ENCODE measurements at regions not wholly inside any gene's neighbourhood (a gene's known extent, or its start where the extent isn't known, plus 50 kb on each side); places are given as distances from the start of the nearest gene placed in this dataset.

DNA sequence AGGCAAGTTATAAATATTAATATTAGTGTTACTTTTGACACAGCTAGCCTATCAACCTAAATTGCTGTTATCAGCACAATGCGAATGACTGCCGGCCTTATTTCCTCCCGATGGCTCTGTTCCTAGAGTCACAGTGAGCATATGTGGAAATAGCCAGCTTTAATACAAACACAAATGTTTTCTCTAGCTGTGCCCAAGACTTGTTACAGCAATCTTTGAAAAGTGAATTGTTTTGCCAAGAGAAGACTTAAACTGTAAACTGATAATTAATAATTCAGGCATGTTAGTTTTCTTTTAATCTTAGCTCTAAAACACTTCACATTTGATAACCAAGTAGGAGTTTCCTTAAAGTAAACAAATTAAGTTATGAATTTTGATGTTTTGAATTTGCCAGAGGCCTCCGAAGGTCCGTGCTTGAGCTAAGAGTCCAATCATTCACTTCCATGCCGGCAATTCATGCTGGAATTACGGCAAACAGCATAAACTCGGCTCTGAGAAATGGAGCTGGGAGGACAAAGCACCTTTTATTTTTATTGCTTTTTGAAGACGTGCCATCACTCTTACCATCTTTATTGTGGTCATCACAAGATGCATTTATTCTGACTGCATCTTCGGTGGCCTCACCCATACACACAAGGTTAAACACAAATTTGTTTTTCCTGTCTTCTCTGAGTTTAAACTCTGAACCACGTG, 184.5 kb upstream of the CWC22 start:
- no peak for DNase-seq

DNA sequence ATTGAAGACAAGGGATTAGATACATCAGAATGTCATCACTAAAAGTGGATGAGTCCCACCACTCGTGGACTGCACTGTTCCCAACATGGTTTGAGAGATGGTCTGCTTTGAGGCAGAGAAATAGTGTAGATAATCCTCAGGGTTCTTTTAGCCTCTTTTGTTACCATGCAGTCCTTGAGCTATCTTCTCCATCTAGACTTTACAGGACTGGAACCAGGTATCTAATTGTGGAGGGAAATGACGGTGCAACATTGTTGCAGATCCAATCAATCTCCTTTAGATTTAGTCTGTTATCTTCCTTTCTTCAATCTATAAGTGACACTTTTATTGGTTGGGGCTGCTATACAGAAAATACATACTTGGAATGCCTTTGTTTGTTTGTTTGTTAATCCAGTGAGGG, 183.8 kb upstream of the CWC22 start:
- DNase-seq = no peak

- DNase-seq = no peak
Measured at GRCh38 chr2:180187611-180188010, 180.5 kb upstream of the CWC22 start.

GRCh38 chr2:180184506-180184905, 177.4 kb upstream of the CWC22 start:
- peak; percentile 1 for DNase-seq

GRCh38 chr2:180180511-180180910, 173.4 kb upstream of the CWC22 start:
- DNase-seq = no peak

DNA sequence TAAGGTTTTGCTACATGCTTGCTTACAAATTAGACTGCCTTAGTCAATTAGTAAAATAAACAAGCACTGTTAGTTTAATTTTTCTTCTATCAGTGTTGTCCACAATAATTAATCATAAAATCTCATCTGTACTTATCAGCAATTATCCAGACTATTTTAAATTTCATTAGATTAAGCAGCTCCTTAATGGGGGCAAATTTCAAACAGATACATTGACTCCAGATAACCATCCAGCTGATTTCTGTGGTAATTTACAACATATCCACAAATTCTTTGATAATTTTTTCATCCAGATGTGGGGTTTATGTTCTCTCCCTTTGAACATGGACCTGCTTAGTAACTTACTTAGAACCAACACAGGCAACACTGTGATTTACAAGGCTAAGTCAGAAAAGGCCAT, 170.4 kb upstream of the CWC22 start:
- DNase-seq = no peak

GRCh38 chr2:180175736-180176135, 168.6 kb upstream of the CWC22 start:
- no peak for DNase-seq

DNA sequence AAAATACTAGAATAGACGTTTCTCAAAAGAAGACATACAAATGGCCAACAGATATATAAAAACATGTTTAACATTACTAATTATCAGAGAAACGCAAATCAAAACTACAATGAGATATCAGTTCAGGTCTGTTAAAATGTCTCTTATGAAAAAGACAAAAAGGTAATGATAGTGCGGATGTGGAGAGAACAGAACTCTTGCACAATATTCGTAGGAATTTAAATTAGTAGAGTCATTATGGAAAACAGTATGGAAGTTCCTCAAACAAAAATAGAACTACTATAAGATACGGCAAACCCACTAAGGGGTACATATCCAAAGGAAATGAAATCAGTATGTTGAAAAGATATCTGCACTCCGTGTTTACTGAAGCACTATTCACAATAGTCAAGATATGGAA, 167.5 kb upstream of the CWC22 start:
- DNase-seq = no peak

- no peak for DNase-seq
Measured at GRCh38 chr2:180169474-180169873, 162.4 kb upstream of the CWC22 start.

DNA sequence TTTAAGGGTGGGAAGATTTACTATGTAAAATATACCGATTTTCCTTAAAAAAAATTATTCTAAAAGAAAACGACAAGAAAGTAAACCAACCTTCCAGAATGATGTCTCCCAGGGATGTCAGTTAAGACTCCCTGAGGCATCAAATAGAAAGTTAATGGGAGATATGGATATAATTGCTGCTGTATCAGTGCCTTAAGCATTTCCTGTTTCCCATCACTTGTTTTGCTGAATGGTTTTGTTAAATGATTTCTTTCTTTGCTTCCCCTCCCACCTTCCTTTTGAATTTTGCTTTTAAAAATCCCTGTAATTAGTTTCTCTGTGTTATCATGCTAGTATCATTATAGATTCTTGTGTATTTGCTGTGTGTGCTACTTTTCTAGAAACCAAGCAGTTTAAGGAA, 154.3 kb upstream of the CWC22 start:
- DNase-seq = no peak

- DNase-seq = no peak
Measured at GRCh38 chr2:180159921-180160320, 152.8 kb upstream of the CWC22 start.

DNA sequence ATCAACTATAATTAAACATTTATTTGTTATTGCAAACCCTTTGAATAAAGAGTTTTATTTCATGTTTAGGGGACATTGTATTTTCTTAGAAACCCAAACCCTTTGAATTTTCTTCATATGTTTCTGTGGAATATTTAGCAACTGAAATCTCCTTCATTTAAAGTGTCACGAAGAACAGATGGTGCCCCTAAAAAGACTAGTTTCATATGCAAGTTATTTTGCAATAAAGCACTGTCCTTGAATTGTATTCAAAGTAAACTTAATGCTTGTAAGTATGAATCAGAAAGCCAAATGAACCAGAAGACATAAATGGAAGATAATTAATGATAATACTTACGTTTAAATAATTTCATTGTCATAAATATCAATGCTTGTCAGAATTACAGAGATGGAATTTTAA, 151.9 kb upstream of the CWC22 start:
- DNase-seq = no peak

- DNase-seq = no peak
Measured at GRCh38 chr2:180156651-180157050, 149.6 kb upstream of the CWC22 start.

- no peak for DNase-seq
Measured at GRCh38 chr2:180150606-180151005, 143.5 kb upstream of the CWC22 start.

DNA sequence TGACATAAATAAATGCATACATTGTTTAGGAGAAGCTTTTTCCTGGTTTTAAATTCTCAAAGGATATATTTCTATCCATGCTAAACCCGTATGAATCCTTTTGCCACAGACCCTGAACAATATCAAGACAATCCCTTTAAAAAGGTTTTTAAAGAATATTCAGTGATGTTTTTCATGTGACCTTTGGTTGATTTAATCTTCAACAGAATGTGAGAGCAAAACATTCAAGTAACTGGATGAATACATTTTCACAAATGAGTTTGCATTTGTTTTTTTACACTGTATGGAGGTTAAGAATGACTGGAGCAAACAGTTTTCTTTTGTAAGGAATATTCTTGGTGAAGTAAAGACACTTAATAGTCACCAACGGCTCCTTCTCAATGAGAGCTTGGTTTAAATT, 139.4 kb upstream of the CWC22 start:
- DNase-seq = no peak

GRCh38 chr2:180146114-180146513, 139.0 kb upstream of the CWC22 start:
- DNase-seq = no peak

DNA sequence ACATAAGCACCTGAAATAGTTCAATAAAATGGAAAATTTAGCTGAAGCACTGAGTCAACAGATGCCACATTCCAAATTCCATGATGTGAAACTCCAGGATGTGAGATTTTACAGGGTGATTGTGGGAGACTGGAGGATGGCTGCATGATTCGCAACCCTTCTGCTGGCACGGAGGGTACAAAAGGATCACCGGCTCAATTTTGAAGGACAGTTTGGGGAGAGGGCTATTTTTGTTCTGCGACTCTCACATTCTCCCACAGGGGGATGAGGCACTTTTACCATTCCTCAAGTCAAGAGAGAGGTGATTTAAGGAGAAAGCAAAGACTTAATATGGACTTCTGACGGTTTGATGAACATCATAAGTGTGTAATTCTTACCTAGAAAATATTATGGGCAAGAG, 138.1 kb upstream of the CWC22 start:
- no peak for DNase-seq

DNA sequence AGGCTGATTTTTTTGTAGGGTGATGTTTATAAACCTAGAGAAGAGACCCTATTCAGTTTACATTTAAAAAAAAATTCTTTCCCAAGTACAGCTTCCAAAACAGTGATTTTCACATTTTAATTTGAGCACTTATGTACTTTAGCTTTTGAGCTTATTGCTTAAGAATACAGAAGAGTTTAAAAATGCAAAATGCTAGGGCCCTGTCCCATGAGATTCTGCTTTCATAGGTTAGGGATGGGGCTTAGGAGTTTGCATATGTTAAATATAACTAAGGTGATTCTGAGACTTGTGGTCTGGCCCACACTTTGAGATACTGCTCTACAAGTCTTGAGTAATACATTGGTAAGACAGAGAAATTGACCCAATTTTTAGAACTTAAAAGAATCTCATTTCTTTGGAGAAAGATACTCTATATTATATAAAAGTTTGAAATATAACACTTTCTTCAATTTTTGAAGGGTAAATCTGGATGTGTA, 137.3 kb upstream of the CWC22 start:
- no peak for DNase-seq

DNA sequence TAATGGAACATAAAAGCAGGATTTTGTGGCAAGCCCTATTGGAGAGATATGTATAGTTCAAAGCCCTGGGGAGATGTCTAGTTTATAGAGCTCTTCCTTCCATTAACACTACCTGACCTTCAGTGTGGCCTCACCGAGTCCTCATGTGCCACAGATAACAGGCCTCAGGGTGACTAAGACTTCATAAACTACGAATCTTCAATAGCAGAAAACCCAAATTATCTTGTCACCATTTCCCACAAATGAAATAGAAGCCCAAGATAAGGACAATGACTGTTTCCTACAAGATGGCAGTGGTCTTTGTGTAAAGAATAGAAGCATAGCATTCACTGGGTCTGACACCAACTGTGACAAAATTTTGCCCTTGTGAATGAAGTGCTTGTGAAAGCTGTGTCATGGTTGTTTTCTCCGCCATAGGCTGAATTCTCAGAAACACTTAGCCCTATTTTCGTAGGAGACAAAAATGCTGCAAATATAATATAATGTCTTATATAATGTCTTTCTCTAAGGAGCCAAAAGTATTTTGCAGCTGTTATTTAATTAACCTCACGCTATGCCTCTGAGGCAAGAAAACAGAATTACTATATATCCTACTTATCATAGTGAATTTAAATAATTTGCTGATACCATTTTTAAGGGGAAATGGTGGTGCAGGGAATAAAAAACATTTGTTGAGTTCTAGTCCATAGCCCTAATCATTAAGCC, 136.7 kb upstream of the CWC22 start:
- no peak for DNase-seq

- DNase-seq = no peak
Measured at GRCh38 chr2:180141600-180141999, 134.5 kb upstream of the CWC22 start.

GRCh38 chr2:180133736-180134135, 126.6 kb upstream of the CWC22 start:
- DNase-seq = no peak

DNA sequence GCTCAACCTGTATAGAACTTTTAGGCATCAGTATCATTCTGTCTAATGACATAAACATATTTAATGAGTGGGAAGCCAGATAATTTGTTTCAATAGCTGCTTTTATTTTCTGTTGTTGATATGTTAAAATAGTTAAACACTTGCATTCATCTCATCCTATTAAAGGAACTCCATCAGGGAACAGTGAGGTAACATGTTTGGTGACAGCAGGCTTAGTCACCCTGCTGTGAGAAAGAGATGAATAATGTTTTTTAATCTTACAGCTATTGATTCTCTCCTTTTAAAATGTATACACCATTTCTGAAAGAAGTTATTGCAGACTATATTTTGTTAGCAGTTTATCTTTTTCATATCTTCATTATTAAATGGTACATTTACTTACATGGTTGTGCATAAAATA, 123.3 kb upstream of the CWC22 start:
- DNase-seq = peak; percentile 35

- DNase-seq = no peak
Measured at GRCh38 chr2:180128861-180129260, 121.8 kb upstream of the CWC22 start.

- DNase-seq = peak; percentile 93
Measured at GRCh38 chr2:180125245-180125962, 118.3 kb upstream of the CWC22 start.

Measured in fibroblast of skin of back (primary cell).